A673 (cell line): ENCODE measurements at regions not wholly inside any gene's neighbourhood (a gene's known extent, or its start where the extent isn't known, plus 50 kb on each side); places are given as distances from the start of the nearest gene placed in this dataset.

Source experiments
- BruUV-seq: library from RNA; stranded (reverse); fragments of 400-500 nt; replicated peaks from 2 replicates; lab custom pipeline; 2021; lab: Mats Ljungman, UMichigan
- CTCF ChIA-PET: fragments of 300-600 bp; sonication (Branson Sonifier 250); formaldehyde crosslinking; loops from one replicate; lab custom pipeline; 2022; ENCODE audit warnings: antibody characterized with exemption; lab: Charles Lee
- POLR2A ChIA-PET: fragments of 300-600 bp; sonication (Branson Sonifier 250); formaldehyde crosslinking; loops from one replicate; lab custom pipeline; 2022; ENCODE audit warnings: antibody characterized with exemption; ENCODE audit not compliant: low non-redundant PET; lab: Charles Lee
- DNase-seq: peaks from one replicate; pipeline ENCODE4 v3.0.0-alpha.2; 2015; ENCODE audit warnings: low spot score
- H3K27ac ChIP-seq: fragments of 200-600 bp; sonication (generic); 2 replicates; pipeline ENCODE4 v1.5.1; 2016; ENCODE audit warnings: mixed run types, low read depth, mild to moderate bottlenecking, mixed read lengths, antibody characterized with exemption, low read length; ENCODE audit not compliant: poor library complexity, severe bottlenecking
- H3K27me3 ChIP-seq: fragments of 200-600 bp; sonication (generic); replicated peaks from 2 replicates; pipeline ENCODE4 v1.6.1; 2017; ENCODE audit warnings: mixed run types, low read depth, mild to moderate bottlenecking, mixed read lengths, antibody characterized with exemption, low read length; ENCODE audit not compliant: insufficient read depth, poor library complexity
- H3K36me3 ChIP-seq: fragments of 200-600 bp; sonication (generic); 2 replicates; pipeline ENCODE4 v1.6.1; 2016; ENCODE audit warnings: mixed run types, mild to moderate bottlenecking, mixed read lengths, antibody characterized with exemption, low read length; ENCODE audit not compliant: insufficient read depth, poor library complexity, severe bottlenecking
- H3K4me1 ChIP-seq: fragments of 200-600 bp; sonication (generic); 2 replicates; pipeline ENCODE4 v1.6.1; 2017; ENCODE audit warnings: mixed run types, mild to moderate bottlenecking, mixed read lengths, antibody characterized with exemption, low read length; ENCODE audit not compliant: insufficient read depth, poor library complexity, severe bottlenecking
- H3K4me3 ChIP-seq: fragments of 200-600 bp; sonication (generic); 2 replicates; pipeline ENCODE4 v1.5.1; 2016; ENCODE audit warnings: low read depth, mixed run types, mild to moderate bottlenecking, mixed read lengths, low read length; ENCODE audit not compliant: poor library complexity, severe bottlenecking
- H3K9me3 ChIP-seq: fragments of 200-600 bp; sonication (generic); 2 replicates; pipeline ENCODE4 v1.6.1; 2016; ENCODE audit warnings: mixed run types, low read depth, mild to moderate bottlenecking, mixed read lengths, antibody characterized with exemption, low read length; ENCODE audit not compliant: poor library complexity, severe bottlenecking
- CTCF ChIP-seq: fragments of 300-800, 200-600 bp; sonication (generic); conservative IDR thresholded peaks from 2 replicates; pipeline ENCODE4 v1.5.1; 2017; ENCODE audit warnings: low read depth, mild to moderate bottlenecking, antibody characterized with exemption, low read length, moderate library complexity, mixed read lengths
- EZH2 ChIP-seq: fragments of 200-600 bp; sonication (generic); IDR thresholded peaks from 2 replicates; pipeline ENCODE4 v1.6.1; 2017; ENCODE audit warnings: borderline replicate concordance, low read depth, mild to moderate bottlenecking, mixed read lengths, antibody characterized with exemption, low read length; ENCODE audit not compliant: poor library complexity, severe bottlenecking
- intact Hi-C: fragments of 100-400 bp; cut with micrococcal nuclease; formaldehyde crosslinking; loops from one replicate; pipeline ENCODE4 v1.10.0; 2022; ENCODE audit not compliant: unreplicated experiment

GRCh38 chr21:35510957-35511695, 462.0 kb upstream of the RUNX1 start:
- intact Hi-C loops = no loop called here
- Histone ChIP-seq H3K36me3 (no peaks in the 10 kb centered on the region), H3K4me3 (no peak overlapping the region), H3K27ac (no peak overlapping the region), H3K27me3 (no peaks in the 10 kb centered on the region), H3K9me3 (no peaks in the 10 kb centered on the region), H3K4me1 (no peaks in the 10 kb centered on the region)
- ChIA-PET POLR2A (no interaction called here), CTCF (no interaction called here)
- BruUV-seq = no TSS peak
- no peak for TF ChIP-seq CTCF
- no peak for TF ChIP-seq EZH2
- no peak for DNase-seq

- TF ChIP-seq EZH2 (no peak), CTCF (no peak)
- no TSS peak for BruUV-seq
- Histone ChIP-seq H3K4me3 (no peak overlapping the region), H3K27ac (no peak overlapping the region), H3K4me1 (no peaks in the 10 kb centered on the region), H3K27me3 (no peaks in the 10 kb centered on the region), H3K9me3 (no peaks in the 10 kb centered on the region), H3K36me3 (no peaks in the 10 kb centered on the region)
- no peak for DNase-seq
- POLR2A ChIA-PET = no interaction called here
- intact Hi-C loops = no loop called here
- CTCF ChIA-PET = no interaction called here
Observed at GRCh38 chr21:35510294-35510693, 461.2 kb upstream of the RUNX1 start.

GRCh38 chr21:35509001-35509704, 460.1 kb upstream of the RUNX1 start:
- TF ChIP-seq CTCF (no peak), EZH2 (no peak)
- H3K4me1 ChIP-seq = no peaks in the 10 kb centered on the region
- no peaks in the 10 kb centered on the region for H3K27me3 ChIP-seq
- BruUV-seq = no TSS peak
- DNase-seq = no peak
- no peaks in the 10 kb centered on the region for H3K9me3 ChIP-seq
- H3K36me3 ChIP-seq = no peaks in the 10 kb centered on the region
- H3K27ac ChIP-seq = no peak overlapping the region
- POLR2A ChIA-PET = no interaction called here
- H3K4me3 ChIP-seq = no peak overlapping the region
- CTCF ChIA-PET = interaction anchor here (1.8 kb wide), 1 partner anchor 764 kb away, joined by 7 read pairs; no protein-coding TSS in a partner anchor
- intact Hi-C loops = no loop called here
